UCSD-AML1 (cell line): ENCODE measurements at regions not wholly inside any gene's neighbourhood (a gene's known extent, or its start where the extent isn't known, plus 50 kb on each side); places are given as distances from the start of the nearest gene placed in this dataset.
"Not testable (repeated sequence)": the region's sequence is repeated elsewhere in the genome, so short reads cannot be mapped to it uniquely, and the experiment has no call there.

Experiments used
- DNase-seq: peaks from one replicate; lab custom pipeline; 2025; ENCODE audit not compliant: unreplicated experiment; lab: John Stamatoyannopoulos, UW

DNA sequence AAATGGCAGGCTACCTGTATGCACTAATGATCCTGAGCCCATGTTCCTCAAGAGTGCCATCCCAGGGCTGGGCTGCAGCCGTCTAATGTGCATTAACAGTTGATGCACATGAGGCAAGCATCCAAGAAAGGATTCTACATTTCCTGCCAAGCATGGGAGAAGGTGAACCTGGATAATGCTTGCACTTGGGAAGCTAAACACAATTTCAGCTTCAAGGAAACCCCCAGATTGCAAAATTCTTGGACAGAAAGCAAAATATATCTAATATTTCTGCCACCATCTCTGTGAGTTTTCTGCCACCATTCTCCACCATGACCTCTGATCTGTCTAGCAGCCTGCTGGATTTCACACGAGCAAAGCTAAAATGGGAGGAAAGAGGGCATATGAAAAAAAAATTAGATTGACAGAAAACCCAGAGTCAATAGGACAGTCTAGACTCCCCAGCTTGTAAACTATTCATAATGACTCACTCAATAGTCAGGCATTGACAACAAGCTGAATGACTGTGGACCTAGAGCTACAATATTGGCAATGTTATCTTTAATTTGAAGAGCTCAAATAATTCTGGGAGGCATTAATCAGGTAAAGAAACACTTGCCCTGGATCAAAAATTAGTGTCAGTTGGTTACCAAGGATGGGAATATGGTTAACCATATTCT, 91.9 kb upstream of the BCL2L14 start:
- DNase-seq: no peak

DNA sequence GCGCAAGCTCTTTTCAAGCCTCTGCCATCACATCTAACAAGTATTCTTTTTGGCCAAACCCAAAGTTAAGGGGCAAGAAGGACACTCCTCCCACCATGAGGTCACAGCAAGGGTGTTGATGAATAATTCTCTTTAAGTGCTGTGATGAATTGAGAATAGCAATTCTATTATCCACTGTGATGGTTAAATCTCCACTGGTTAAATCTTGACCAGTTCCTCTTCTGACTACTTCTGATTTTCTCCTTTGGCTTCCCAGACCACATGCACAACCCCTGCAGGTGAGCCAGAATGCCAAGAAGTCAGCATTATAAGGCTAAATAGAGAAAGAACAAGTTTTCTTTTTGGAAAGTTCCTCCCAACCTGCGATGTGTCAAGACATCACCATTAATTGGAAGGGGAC, 90.6 kb upstream of the BCL2L14 start:
- DNase-seq: no peak

DNA sequence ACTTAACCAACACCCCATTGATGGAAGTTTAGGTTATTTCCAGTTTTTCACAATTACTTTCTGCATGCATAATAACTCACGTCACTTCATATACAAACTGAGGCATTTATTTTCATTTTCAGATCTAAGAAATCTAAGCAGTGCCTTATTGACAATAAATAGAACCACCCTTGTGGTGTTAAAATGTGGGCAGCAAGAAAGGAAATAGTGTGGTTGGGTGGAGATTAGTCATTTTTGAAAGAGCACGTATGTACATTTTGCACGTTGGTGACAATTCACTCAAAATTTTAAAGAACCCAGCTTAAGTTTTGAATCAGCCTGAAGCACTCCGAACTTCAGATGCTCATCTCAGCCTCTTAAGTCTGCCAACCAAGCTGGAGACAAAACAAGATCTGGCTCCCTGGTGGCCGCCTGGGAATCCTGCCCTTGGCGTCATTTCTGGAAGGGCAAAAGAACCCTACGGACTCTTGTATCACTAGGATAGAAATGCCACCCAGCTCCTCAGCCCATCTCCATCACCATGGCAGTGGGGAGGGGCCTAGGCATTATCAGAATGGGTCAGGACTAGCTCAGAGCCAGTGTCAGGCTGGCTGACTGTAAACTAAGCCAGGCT, 89.5 kb upstream of the BCL2L14 start:
- no peak for DNase-seq

DNA sequence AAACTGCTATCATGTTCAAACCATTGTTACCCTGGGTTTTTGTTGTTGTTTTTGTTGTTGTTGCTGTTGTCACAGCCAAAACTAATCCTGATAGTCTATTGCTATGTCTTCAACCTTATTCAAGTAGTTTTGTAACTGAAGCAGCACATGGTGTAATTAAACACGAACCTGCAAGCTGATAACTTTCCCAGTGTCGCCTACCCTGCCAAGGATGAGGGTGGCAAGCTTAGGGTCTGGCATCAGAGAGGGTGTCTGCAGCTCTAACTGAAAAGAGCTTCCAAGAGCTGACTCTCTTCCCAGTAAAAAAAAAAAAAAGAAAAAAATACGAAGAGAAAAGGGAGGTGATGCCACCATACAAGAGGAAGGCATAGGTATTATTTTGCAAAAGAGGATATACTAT, 86.3 kb upstream of the BCL2L14 start:
- no peak for DNase-seq

DNA sequence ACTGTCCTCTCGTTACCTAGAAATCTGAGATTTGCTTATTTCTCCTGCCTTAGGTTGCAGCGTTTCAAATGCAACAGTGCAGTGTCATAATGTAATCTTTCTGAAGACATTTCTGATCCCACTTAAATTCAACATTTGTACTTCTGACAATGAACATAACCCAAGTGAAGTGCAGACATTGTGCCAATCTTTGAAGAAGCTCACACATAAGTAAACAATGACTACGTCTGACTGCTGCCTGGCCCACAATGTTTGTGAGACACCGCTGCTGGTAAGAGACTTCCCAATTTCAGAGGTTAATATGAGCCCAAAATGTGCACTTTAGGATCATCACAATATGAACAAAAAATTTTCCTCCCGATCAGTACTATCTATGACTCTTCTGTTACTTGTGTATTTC, 84.6 kb upstream of the BCL2L14 start:
- no peak for DNase-seq

DNA sequence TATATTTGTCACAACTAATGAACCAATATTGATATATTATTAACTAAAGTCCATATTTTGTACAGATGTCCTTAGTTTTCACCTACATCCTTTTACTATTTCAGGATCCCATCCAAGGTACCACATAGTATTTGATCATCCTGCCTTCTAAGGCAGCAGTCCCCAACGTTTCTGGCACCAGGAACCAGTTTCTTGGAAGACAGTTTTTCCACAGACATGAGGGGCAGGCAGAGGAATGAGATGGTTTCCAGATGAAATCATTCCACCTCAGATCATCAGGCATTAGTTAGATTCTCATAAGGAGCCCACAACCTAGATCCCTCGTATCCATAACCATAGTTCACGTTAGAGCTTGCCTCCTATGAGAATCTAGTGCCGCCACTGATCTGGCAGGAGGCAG, 82.8 kb upstream of the BCL2L14 start:
- DNase-seq: no peak

DNA sequence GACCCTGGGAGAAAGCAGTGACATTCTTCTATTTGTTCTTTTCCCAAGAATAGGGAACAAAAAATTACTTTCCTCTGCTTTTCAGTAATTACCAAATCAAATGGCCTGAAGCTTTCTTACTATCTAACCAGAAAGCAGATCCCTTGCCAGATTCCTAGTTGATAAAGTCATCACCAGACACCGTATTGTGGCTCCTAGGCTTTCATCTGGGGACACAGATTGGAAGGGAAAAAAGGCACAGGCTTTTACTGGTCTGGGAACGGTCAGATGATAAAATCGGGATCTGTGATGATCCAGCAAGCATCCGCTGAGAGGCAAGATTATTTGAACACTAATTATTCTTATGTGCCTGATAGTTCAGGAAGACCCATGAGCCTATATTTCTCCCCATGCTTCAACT, 79.1 kb upstream of the BCL2L14 start:
- DNase-seq: no peak

DNA sequence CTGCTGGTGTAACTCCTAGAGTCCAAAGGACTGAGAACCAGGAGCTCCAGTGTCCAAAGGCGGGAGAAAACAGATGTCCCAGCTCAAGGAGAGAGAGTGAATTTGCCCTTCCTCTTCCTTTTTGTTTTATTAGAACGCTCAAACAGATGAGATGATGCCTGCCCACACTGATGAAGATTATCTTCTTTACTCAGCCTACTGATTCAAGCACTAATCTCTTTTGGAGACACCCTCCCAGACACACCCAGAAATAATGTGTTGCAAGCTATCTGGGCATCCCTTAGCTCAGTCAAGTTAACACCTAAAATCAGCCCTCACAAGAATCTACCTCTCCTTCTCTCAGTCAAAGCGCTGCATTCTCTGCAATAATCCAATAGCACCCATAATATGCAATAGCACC, 78.2 kb upstream of the BCL2L14 start:
- no peak for DNase-seq

DNA sequence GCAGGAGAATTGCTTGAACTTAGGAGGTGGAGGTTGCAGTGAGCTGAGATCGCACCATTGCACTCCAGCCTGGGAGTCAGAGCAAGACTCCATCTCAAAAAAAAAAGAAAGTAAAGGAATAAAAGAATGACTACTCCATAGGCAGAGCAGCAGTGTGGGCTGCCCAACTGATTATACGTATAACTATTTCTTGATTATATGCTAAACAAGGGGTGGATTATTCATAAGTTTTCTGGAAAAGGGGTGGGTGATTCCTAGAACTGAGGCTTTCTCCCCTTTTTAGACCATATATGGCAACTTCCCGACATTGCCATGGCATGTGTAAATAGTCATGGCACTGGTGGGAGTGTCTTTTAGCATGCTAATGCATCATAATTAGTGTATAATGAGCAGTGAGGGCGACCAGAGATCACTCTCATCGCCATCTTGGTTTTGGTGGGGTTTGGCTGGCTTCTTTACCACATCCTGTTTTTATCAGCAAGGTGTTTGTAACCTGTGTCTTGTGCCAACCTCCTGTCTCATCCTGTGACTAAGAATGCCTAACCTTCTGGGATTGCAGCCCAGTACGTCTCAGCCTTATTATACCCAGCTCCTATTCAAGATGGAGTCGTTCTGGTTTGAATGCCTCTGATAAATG, 72.3 kb upstream of the BCL2L14 start:
- DNase-seq: not testable (repeated sequence)

DNA sequence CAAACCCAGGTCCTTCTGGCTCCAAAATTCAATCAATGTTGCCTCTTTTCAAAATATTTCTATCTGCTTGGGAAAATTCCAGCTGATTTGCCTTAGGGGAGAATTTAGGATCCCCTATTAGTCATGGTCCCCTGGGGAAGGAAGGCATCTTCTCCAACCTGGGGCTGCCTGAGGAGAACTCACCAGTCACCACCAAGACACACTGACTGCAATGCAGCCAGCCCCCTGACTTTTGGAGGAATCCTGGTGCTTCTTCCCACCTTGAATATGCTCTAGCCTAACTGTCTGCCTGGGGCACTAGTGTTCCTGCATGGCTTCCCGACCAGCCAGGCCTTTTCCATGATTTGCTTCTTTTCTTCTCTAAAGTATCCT, 71.8 kb upstream of the BCL2L14 start:
- no peak for DNase-seq

DNA sequence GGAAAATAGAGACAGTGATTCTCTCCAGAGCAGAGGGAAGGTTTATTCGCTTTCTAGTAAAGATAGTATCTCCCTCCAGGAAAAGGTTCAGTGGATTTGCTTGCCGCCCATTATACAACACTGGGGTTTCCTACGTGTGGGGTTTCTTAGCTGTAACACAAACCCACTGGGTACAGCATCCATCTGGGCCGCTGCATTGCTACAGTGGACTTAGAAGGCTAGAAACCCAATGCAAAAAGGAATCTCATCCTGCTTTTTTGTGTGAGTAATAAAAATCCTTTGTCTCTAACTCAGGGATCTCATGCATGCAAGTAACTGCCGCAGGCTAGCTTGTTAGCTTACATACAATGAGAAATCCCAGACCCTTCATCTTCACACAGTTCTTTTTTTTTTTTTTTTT, 67.1 kb upstream of the BCL2L14 start:
- no peak for DNase-seq

DNA sequence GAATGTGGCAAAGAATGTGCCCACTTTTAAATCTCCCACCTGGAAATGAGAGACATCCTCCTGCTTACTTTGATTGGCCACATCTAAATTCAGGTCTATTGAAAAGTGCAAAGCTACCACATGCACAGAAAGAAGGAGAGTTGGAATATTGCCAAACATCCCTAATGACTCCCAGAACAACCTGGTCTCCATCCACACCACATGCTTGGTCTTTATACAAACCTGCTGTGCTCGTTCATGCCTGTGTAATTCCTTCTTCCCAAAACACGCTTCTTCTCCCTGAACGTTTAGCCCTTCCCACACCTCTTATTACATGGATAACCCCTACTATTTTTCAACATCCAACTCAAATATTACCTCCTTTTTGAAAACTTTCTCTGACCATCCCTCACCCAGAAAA, 66.2 kb upstream of the BCL2L14 start:
- DNase-seq: no peak

DNA sequence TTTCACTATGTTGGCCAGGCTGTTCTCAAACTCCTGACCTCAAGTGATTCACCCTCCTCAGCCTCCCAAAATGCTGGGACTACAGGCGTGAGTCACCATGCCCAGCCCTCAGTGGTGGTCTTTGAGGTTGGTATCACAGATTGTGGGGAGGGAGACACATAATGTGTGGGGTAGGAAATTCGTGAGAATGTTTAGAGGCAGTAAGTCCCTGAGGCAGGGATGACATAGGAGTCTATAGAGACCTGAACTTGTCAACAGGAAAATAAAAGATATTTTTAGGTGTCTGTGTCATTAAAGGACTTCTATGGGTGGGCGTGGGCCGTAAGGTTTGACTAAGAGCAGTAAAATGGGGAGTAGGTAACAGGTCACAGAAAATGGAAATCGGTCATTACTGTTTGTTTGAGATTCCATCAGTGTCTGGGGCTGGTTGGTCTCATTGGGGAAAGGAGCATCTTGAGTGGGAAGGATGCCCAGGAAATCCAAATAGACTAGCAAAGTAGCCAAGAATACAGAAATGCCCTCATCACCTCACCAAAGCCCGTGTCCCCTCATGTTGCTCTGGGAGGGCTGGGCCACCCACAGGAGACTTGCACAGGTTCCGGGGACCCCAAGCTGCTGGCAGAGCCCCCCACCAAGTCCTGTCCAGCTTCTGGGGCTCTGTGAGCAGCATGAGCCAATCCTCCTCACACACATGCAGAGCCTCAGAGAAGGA, 63.6 kb upstream of the BCL2L14 start:
- DNase-seq: no peak

DNA sequence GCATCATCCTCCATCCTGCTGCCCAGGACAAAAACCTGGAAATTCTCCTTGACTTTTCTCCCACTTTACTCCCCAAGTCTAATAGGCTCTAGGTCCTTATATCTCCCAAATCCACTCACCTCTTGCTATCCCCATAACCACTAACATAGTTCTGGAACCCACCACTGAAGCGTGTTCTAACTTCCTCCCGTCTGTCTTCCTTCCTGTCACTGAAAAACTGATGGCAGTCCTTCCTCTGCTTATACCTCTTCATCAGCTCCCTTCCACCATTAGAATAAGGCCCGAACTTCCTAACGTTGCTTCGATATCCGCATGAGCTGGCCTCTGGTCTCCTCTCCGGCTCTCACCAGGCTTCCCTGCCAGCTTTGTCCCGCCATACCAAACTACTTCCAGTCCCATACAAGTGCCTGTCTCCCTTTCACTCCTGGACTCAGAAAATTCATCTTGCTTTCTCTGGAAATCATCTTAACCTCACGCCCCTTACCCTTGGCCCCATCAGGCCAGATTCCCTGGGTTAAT, 63.0 kb upstream of the BCL2L14 start:
- DNase-seq: no peak

DNA sequence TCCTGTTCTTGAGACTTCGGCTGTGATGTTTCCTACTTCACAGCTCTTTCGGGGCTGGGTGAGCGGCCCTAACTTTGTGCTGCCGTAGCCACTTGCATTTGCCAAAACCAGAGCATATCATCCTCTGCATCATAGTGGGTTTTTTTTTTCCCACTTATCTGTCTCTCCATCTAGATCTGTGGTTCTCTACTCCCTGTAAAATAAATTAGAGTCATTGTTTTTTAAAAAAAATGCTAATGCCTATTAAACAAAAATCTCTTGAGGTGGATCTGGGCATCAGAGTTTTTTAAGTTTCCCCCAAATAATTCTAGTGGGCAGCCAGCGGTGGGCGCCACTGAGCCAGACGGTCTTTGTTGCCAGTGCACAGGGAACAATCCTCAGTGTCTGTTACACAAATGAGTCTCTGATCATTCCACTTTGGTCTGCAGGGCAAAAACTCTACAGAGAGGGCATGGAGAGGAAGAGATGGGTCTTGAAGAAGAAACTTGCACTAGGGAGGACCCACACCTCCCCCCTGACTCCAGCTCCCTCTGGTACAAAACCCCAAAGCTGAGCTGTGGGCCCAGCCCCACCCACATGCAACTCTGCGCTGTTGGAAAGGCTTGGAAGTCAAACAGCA, 62.4 kb upstream of the BCL2L14 start:
- peak; percentile 52 for DNase-seq

DNA sequence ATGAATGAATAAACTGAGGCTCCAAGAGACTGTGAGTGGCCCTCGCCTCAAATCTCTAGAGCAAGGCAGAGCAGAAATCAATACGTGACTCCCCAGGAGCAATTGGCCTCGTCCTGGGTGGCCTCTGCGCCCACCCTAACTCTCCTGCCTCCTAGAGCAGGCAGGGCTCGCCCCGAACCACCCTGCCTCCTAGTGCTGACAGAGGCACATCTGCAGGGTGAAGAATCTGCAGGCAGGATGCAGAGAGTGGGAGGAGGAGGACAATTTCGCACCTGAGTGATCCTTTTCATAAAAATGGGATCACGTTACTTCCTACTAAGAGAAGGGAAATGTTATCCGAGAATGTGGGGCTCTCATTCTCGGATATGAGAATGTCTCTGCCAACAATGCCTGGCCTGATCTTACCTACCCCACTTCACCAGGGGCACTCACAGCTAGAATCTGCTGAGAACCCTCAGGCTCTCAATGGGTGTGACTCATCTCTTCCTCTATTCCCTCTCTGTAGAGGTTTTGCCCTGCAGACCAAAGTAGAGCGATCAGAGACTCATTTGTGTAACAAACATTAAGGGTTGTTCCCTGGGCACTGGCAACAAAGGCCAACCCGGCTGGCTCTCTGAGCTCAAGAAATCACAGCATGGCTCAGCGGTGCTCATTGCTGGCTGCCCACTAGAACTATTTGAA, 61.7 kb upstream of the BCL2L14 start:
- peak; percentile 43 for DNase-seq

DNA sequence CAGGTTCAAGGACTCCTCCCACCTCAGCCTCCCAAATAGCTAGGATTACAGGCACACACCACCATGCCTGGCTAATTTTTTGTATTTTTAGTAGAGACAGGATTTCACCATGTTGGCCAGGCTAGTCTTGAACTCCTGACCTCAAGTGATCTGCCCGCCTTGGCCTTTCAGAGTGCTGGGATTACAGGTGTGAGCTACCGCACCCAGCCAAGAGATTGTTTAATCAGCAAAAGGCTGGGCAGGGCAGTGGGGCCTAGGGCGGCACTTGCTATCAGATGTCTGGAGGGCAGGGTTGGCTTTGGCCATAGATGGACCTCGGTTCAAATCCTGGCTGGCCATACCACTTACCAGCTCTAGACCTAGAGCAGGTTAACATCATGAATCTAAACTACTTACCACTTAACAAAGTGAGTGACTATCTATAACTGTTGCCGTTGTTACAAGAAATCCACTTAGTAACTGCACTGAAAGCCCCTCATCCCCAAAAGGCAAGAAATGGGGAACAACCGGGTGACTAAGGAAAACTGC, 60.9 kb upstream of the BCL2L14 start:
- DNase-seq: not testable (repeated sequence)

DNA sequence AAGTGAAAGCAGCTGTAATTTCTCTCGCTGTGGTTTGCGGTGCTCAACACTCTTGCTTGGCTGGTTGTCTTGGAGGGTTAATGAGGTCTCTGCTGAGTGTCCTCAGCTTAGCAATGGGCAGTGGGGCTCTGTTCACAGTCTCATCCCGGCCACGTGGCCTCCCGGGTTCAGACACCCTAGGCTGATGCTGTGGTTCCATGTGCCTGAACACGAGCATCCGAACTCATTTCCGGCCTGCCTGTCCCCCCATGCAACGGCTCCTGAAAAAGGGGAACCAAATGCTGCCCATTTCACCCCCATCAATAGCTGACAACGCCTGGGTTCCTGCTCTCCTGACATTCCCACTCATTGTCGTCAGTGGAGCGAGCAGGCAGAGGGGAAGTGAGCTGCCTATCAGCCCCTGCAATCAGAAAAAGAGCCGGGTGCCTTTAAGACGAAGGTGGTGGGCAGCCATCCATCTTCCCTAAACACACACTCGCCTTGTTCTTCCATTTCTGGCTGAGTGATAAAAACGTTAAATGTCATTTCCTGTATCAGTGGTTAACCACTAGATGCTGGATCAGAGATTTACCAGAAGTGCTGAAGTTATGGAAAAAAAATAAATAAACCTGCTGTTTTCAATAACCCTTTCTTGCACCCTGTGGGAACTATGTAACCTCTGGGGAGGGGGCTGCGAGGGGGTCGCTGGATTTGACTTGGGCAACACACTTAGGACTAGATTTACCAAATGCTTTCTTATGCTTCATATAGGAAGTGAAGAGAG, 60.3 kb upstream of the BCL2L14 start:
- DNase-seq: peak; percentile 91

DNA sequence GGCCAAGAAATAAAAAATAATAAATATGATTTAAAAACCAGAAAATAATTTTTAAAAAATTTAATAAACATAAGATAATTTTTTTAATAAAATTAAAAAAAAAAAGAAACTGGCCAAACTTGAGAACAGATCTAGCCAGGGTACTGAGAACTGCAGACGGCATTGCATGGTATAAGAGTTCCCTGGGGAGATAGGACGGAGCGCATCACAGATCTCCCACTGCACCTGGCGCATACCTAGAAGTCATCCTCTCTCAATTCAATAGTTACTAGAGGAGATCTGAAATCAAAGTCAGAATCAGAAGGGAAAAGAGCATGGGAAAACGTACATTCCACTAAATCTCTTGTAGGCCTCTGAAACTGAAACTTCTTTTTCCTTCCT, 58.9 kb upstream of the BCL2L14 start:
- no peak for DNase-seq
